SU-DHL-6 (cell line): ENCODE measurements at regions not wholly inside any gene's neighbourhood (a gene's known extent, or its start where the extent isn't known, plus 50 kb on each side); places are given as distances from the start of the nearest gene placed in this dataset.

Source experiments
- H2AFZ ChIP-seq: fragments of 200-600 bp; sonication (generic); 2 replicates; pipeline ENCODE4 v1.6.1; 2014; ENCODE audit warnings: low read depth, mild to moderate bottlenecking, moderate library complexity, mixed read lengths, antibody characterized with exemption, low read length; ENCODE audit not compliant: severe bottlenecking
- H3F3A ChIP-seq: fragments of 200-600 bp; shearing (Covaris generic); 2 replicates; pipeline ENCODE4 v1.6.0; 2016; ENCODE audit warnings: antibody characterized with exemption, mild to moderate bottlenecking; ENCODE audit not compliant: insufficient read depth
- H3K27ac ChIP-seq: fragments of 200-600 bp; sonication (generic); 2 replicates; pipeline ENCODE4 v1.5.1; 2016; ENCODE audit warnings: low read depth, mild to moderate bottlenecking, low read length, moderate library complexity, mixed read lengths
- H3K27me3 ChIP-seq: fragments of 200-600 bp; sonication (generic), shearing (Covaris generic); 2 replicates; pipeline ENCODE4 v1.6.0; 2014; ENCODE audit warnings: mild to moderate bottlenecking, low read length
- H3K36me3 ChIP-seq: fragments of 200-600 bp; sonication (generic); 2 replicates; pipeline ENCODE4 v1.6.1; 2014; ENCODE audit warnings: mild to moderate bottlenecking, low read length, mixed read lengths
- H3K4me2 ChIP-seq: fragments of 300-600, 200-600 bp; shearing (Covaris generic), sonication (generic); 2 replicates; pipeline ENCODE4 v1.6.0; 2014; ENCODE audit warnings: low read length, low read depth, mild to moderate bottlenecking; ENCODE audit not compliant: poor library complexity, severe bottlenecking
- H3K4me3 ChIP-seq: fragments of 200-600 bp; sonication (generic); 2 replicates; pipeline ENCODE4 v1.5.1; 2014; ENCODE audit warnings: antibody characterized with exemption, low read length, mild to moderate bottlenecking, mixed read lengths; ENCODE audit not compliant: insufficient read depth, poor library complexity, severe bottlenecking
- H3K79me2 ChIP-seq: fragments of 200-600 bp; sonication (generic); 2 replicates; pipeline ENCODE4 v1.6.1; 2014; ENCODE audit warnings: mild to moderate bottlenecking, low read length, moderate library complexity; ENCODE audit not compliant: insufficient read depth
- H3K9ac ChIP-seq: fragments of 200-600 bp; sonication (generic); 2 replicates; pipeline ENCODE4 v1.7.0; 2014; ENCODE audit warnings: mild to moderate bottlenecking, low read length
- H3K9me2 ChIP-seq: fragments of 200-600 bp; sonication (generic); replicated peaks from 2 replicates; pipeline ENCODE4 v1.6.1; 2014; ENCODE audit warnings: low read length; ENCODE audit not compliant: insufficient read depth
- H3K9me3 ChIP-seq: fragments of 200-600 bp; sonication (generic); 2 replicates; pipeline ENCODE4 v1.6.1; 2014; ENCODE audit warnings: low read length, mixed read lengths; ENCODE audit not compliant: insufficient read depth
- H4K20me1 ChIP-seq: fragments of 200-600 bp; sonication (generic); 2 replicates; pipeline ENCODE4 v1.6.1; 2014; ENCODE audit warnings: low read depth, mild to moderate bottlenecking, antibody characterized with exemption, low read length, moderate library complexity, mixed read lengths
- EZH2phosphoT487 ChIP-seq: fragments of 200-600 bp; sonication (generic), shearing (Covaris generic); conservative IDR thresholded peaks from 2 replicates; pipeline ENCODE4 v1.6.1; 2018; ENCODE audit warnings: mild to moderate bottlenecking, antibody characterized with exemption, low read length, moderate library complexity, mixed read lengths
- TF ChIP-seq, protein P1 (sequence below): fragments of 200-600 bp; sonication (generic); IDR thresholded peaks from one replicate; pipeline ENCODE4 v1.5.1; 2017; ENCODE audit warnings: antibody characterized with exemption, mild to moderate bottlenecking, low read length, moderate library complexity; ENCODE audit not compliant: insufficient read depth, poor library complexity, severe bottlenecking

DNA sequence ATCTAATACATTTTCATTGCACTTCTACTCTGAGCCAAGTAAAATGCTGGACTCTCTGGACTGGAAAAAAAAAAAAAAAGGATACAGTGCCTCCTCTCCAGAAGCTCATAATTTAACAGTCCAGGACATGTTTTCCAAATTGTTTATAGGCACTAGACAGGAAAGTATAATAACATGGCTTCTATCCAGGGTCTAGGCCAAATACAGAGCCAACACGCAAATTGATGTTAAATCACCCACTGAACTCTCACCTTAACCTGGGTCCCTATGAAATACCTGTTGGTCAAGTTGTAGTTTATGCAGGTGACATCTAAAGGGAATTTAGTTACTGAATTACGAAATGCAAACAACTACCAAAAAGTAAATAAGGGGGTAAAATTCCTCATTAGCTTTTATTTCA lies 428.7 kb upstream of the LUZP2 start:
- Histone ChIP-seq H3K36me3 (no peaks in the 10 kb centered on the region), H2AFZ (no peak overlapping the region), H3K9me2 (no peaks in the 10 kb centered on the region), H3K27ac (no peak overlapping the region), H3K4me2 (no peak overlapping the region), H3K79me2 (no peaks in the 10 kb centered on the region), H4K20me1 (no peaks in the 10 kb centered on the region), H3K4me3 (no peak overlapping the region), H3K27me3 (no peaks in the 10 kb centered on the region), H3F3A (no peaks in the 10 kb centered on the region), H3K9ac (no peak overlapping the region), H3K9me3 (no peaks in the 10 kb centered on the region)
- TF ChIP-seq, protein P1, sequence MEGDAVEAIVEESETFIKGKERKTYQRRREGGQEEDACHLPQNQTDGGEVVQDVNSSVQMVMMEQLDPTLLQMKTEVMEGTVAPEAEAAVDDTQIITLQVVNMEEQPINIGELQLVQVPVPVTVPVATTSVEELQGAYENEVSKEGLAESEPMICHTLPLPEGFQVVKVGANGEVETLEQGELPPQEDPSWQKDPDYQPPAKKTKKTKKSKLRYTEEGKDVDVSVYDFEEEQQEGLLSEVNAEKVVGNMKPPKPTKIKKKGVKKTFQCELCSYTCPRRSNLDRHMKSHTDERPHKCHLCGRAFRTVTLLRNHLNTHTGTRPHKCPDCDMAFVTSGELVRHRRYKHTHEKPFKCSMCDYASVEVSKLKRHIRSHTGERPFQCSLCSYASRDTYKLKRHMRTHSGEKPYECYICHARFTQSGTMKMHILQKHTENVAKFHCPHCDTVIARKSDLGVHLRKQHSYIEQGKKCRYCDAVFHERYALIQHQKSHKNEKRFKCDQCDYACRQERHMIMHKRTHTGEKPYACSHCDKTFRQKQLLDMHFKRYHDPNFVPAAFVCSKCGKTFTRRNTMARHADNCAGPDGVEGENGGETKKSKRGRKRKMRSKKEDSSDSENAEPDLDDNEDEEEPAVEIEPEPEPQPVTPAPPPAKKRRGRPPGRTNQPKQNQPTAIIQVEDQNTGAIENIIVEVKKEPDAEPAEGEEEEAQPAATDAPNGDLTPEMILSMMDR = no peak
- no peak for TF ChIP-seq EZH2phosphoT487

DNA sequence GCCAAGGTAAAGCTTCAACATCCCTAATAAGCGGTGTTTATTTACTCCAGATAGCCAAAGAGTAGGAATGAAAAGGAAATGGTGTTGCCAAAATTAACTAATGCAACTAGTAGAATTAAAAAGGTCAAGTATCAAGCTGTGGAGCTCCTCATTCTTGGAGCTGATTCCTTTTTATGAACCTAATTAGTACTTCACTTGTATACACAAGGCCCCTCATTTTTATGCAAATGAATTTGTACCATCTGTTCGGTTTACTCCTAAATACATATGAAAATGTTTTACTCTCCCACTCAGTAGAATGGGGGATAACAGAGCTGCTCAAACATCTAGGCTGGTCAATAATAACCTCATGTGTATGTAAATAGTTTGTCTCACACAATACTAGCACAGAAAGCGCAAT lies 426.4 kb upstream of the LUZP2 start:
- Histone ChIP-seq H3K27me3 (no peaks in the 10 kb centered on the region), H4K20me1 (no peaks in the 10 kb centered on the region), H3K27ac (no peak overlapping the region), H3K36me3 (no peaks in the 10 kb centered on the region), H3K4me2 (no peak overlapping the region), H2AFZ (no peak overlapping the region), H3K9ac (no peak overlapping the region), H3F3A (no peaks in the 10 kb centered on the region), H3K4me3 (no peak overlapping the region), H3K9me2 (no peaks in the 10 kb centered on the region), H3K9me3 (no peaks in the 10 kb centered on the region), H3K79me2 (no peaks in the 10 kb centered on the region)
- TF ChIP-seq, protein P1 = no peak
- TF ChIP-seq EZH2phosphoT487 = no peak

DNA sequence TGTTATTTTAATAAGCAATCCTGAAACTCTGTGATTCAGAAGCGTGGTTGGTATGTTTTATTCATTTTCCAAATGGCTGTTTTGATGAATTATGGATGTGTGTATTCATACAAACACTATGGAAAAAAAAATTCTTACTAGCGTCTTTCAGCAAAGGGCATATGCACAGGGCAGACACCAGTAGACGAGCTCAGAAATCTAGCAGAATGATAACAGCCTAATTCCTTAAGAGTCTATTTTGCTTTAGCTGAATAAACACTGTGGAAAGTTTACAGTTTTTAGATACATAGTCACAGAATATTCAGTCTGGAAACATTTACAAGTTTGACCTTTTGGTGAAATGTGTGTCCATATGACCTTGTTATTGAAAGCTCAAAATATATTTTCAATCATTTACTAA lies 418.8 kb upstream of the LUZP2 start:
- no peak overlapping the region for H3K4me2 ChIP-seq
- no peaks in the 10 kb centered on the region for H3K27me3 ChIP-seq
- H3K9ac ChIP-seq = no peak overlapping the region
- TF ChIP-seq, protein P1 = no peak
- TF ChIP-seq EZH2phosphoT487 = no peak
- H4K20me1 ChIP-seq = no peaks in the 10 kb centered on the region
- no peaks in the 10 kb centered on the region for H3F3A ChIP-seq
- H3K9me2 ChIP-seq = no peaks in the 10 kb centered on the region
- no peak overlapping the region for H2AFZ ChIP-seq
- no peaks in the 10 kb centered on the region for H3K79me2 ChIP-seq
- no peaks in the 10 kb centered on the region for H3K36me3 ChIP-seq
- no peak overlapping the region for H3K27ac ChIP-seq
- H3K4me3 ChIP-seq = no peak overlapping the region
- no peaks in the 10 kb centered on the region for H3K9me3 ChIP-seq

DNA sequence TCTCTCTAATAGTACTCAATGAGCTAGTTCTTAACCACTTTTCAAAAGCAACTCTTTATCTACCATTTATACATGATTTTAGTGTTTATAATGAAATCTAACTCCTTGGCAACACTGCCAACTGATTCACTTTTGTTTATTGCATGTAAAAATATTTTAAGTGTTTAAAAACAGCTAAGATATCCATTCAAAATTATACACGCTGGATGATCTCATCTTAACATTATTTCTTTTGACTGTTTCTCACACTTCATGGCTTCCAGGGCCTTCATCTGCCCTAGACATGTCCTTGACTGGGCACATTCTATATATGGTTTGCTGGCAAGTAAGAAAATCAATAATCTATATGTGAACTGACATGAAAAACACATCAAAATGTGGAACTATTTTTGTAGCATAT lies 414.6 kb upstream of the LUZP2 start:
- no peak overlapping the region for H3K9ac ChIP-seq
- H3K27me3 ChIP-seq = no peaks in the 10 kb centered on the region
- H3K4me3 ChIP-seq = no peak overlapping the region
- no peak for TF ChIP-seq EZH2phosphoT487
- TF ChIP-seq, protein P1 = no peak
- no peaks in the 10 kb centered on the region for H3K9me3 ChIP-seq
- H4K20me1 ChIP-seq = no peaks in the 10 kb centered on the region
- no peak overlapping the region for H3K27ac ChIP-seq
- H2AFZ ChIP-seq = no peak overlapping the region
- no peak overlapping the region for H3K4me2 ChIP-seq
- no peaks in the 10 kb centered on the region for H3K36me3 ChIP-seq
- no peaks in the 10 kb centered on the region for H3K9me2 ChIP-seq
- H3K79me2 ChIP-seq = no peaks in the 10 kb centered on the region
- H3F3A ChIP-seq = no peaks in the 10 kb centered on the region
